Motor neuron (in vitro differentiated cells): ENCODE measurements at regions not wholly inside any gene's neighbourhood (a gene's known extent, or its start where the extent isn't known, plus 50 kb on each side); places are given as distances from the start of the nearest gene placed in this dataset.
"Not testable (repeated sequence)": the region's sequence is repeated elsewhere in the genome, so short reads cannot be mapped to it uniquely, and the experiment has no call there.

ENCODE experiments used
- ATAC-seq, 8 experiments: fragments of 200-7000 bp; cut with Tn5 transposase; replicated peaks in 6 of 8; 2 replicates each; pipeline ENCODE4 v1.8.0; 2021; ENCODE audit warnings: mild to moderate bottlenecking in 8 of 8, moderate library complexity in 8 of 8
- H3K27ac ChIP-seq, 2 donors: fragments of 250-450 bp; sonication (Bioruptor Pico); 2 replicates each; pipeline ENCODE4 v1.9.0; 2021; ENCODE audit warnings: antibody characterized with exemption in 2 of 2, mild to moderate bottlenecking in 2 of 2, moderate library complexity in 1 of 2
- H3K4me1 ChIP-seq, 2 donors: fragments of 250-450 bp; sonication (Bioruptor Pico); replicated peaks in 1 of 2; 2 replicates each; pipeline ENCODE4 v1.6.1; 2021; ENCODE audit warnings: antibody characterized with exemption in 2 of 2, mild to moderate bottlenecking in 2 of 2, moderate library complexity in 1 of 2
- H3K4me3 ChIP-seq, 5 donors: fragments of 250-450 bp; sonication (Bioruptor Pico); 2 replicates each; pipeline ENCODE4 v1.9.0; 2021; ENCODE audit warnings: antibody characterized with exemption in 5 of 5, mild to moderate bottlenecking in 5 of 5, moderate library complexity in 4 of 5
- WGBS, 10 experiments: fragments of 450-650 bp; shearing (Covaris generic); methylation state at CpG; one replicate each; pipeline ENCODE4 v1.0.0; 2022; 5-methylcytosine and 5-hydroxymethylcytosine counted together
- in situ Hi-C, 9 experiments: fragments of 400-800 bp; cut with MboI; loops; one replicate each; pipeline ENCODE4 v1.15.0; 2021; ENCODE audit warnings: low sequenced_read_pairs in 9 of 9, low pct_unique_long_range_greater_than_20kb in 2 of 9; ENCODE audit not compliant: unreplicated experiment in 9 of 9

- 0 to 100% (median 90%) methylated on average over 2 to 3 of the region's 3 CpGs; no CpG with 5 or more reads in 1 of the 10 experiments for WGBS, 10 experiments
- in situ Hi-C loops, result no loop called here
- peak in 3 of 8 experiments; percentile 19 to 40 (median 20) for ATAC-seq
- H3K4me1 ChIP-seq, result no peaks in the 10 kb centered on the region
- H3K27ac ChIP-seq, result no peak overlapping the region
- H3K4me3 ChIP-seq, result no peak overlapping the region
Observed at GRCh38 chr18:46213295-46213694, 109.1 kb downstream of the HAUS1 start.

GRCh38 chr18:46214435-46214834, 110.2 kb downstream of the HAUS1 start:
- no peak for ATAC-seq
- WGBS, 10 experiments, result 100% methylated on average over 1 of the region's 1 CpG; no CpG with 5 or more reads in 2 of the 10 experiments

DNA sequence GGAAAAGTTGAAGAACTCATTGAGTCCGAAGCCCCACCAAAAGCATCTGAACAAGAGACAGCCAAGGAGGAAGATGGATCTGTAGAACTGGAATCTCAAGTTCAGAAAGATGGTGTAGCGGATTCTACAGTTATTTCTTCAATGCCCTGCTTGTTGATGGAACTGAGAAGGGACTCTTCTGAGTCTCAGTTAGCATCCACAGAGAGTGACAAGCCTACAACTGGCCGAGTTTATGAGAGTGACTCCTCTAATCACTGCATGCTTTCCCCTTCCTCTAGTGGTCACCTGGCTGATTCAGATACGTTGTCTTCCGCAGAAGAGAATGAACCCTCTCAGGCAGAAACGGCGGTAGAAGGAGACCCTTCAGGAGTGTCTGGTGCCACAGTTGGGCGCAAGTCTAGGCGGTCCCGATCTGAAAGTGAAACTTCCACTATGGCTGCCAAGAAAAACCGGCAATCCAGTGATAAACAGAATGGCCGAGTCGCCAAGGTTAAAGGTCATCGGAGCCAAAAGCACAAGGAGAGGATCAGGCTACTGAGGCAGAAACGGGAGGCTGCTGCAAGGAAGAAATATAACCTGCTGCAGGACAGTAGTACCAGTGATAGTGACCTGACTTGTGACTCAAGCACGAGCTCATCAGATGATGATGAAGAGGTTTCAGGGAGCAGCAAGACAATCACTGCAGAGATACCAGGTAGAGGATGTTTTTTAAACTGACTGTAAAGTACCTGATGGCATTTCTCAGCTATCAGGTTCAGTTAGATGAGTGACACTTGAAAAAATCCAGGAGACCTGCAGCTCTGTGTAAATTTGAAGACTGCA, 111.9 kb downstream of the HAUS1 start:
- no peak overlapping the region for H3K27ac ChIP-seq
- no peaks in the 10 kb centered on the region for H3K4me1 ChIP-seq
- 89 to 100% (median 93%) methylated on average over 1 to 8 of the region's 16 CpGs for WGBS, 10 experiments
- ATAC-seq, result peak in 1 of 8 experiments; percentile 19
- H3K4me3 ChIP-seq, result no peak overlapping the region
- in situ Hi-C loops, result no loop called here

More at GRCh38 chr18:46214435-46214834, 110.2 kb downstream of the HAUS1 start:
- Histone ChIP-seq H3K4me3 (no peak overlapping the region), H3K4me1 (no peaks in the 10 kb centered on the region), H3K27ac (no peak overlapping the region)
- in situ Hi-C loops, result no loop called here

DNA sequence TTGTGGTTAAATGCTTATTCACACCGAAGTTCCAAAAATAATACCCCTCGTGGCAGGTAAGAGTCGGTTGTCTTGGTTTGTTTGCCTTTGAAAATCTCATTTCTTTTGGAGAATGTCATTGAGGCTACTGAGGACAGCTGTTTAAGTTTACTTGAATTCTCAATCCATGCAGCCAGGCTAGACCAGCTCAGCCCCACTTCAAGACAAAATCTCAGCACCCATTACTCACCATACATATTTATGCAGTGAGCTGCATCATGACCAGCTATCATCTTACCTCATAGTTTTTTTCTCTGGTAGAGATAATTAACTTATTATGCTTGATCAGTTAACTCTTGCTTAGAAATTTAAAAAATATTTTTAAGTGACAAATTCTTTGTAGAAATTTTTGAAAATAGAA, 115.9 kb downstream of the HAUS1 start:
- in situ Hi-C loops, result no loop called here
- 40 to 100% (median 94%) methylated on average over 1 to 3 of the region's 3 CpGs; no CpG with 5 or more reads in 3 of the 10 experiments for WGBS, 10 experiments
- Histone ChIP-seq H3K4me1 (no peaks in the 10 kb centered on the region), H3K4me3 (no peak overlapping the region), H3K27ac (no peak overlapping the region)
- ATAC-seq, result peak in 2 of 8 experiments; percentile 42 to 54

- Histone ChIP-seq H3K4me3 (no peak overlapping the region), H3K27ac (no peak overlapping the region), H3K4me1 (no peaks in the 10 kb centered on the region)
- in situ Hi-C loops, result no loop called here
- 59 to 100% (median 92%) methylated on average over 1 to 3 of the region's 3 CpGs; no CpG with 5 or more reads in 1 of the 10 experiments for WGBS, 10 experiments
- no peak for ATAC-seq
Observed at GRCh38 chr18:46222093-46222492, 117.9 kb downstream of the HAUS1 start.

GRCh38 chr18:46222710-46223360, 118.7 kb downstream of the HAUS1 start:
- in situ Hi-C loops, result no loop called here
- WGBS, 10 experiments, result 79 to 97% (median 93%) methylated on average over 3 to 8 of the region's 8 CpGs
- no peaks in the 10 kb centered on the region for H3K4me1 ChIP-seq
- H3K27ac ChIP-seq, result no peak overlapping the region
- no peak for ATAC-seq
- no peak overlapping the region for H3K4me3 ChIP-seq

GRCh38 chr18:46224181-46224775, 120.1 kb downstream of the HAUS1 start:
- in situ Hi-C loops, result no loop called here
- no peak for ATAC-seq
- Histone ChIP-seq H3K27ac (no peak overlapping the region), H3K4me1 (no peaks in the 10 kb centered on the region), H3K4me3 (no peak overlapping the region)
- WGBS, 10 experiments, result 0 to 100% (median 57%) methylated on average over 1 to 2 of the region's 2 CpGs

GRCh38 chr18:46226461-46226860, 122.3 kb downstream of the HAUS1 start:
- H3K4me1 ChIP-seq, result no peaks in the 10 kb centered on the region
- no peak overlapping the region for H3K27ac ChIP-seq
- 86 to 100% (median 100%) methylated on average over 1 of the region's 1 CpG; no CpG with 5 or more reads in 7 of the 10 experiments for WGBS, 10 experiments
- in situ Hi-C loops, result no loop called here
- peak in 1 of 8 experiments; percentile 32 for ATAC-seq
- H3K4me3 ChIP-seq, result no peak overlapping the region

- WGBS, 10 experiments, result 67 to 100% (median 98%) methylated on average over 1 to 9 of the region's 11 CpGs
- in situ Hi-C loops, H3K4me1 ChIP-seq, ATAC-seq, H3K4me3 ChIP-seq, H3K27ac ChIP-seq: not testable (repeated sequence)
Observed at GRCh38 chr18:46229641-46230040, 125.5 kb downstream of the HAUS1 start.

GRCh38 chr18:46236156-46236555, 132.0 kb downstream of the HAUS1 start:
- Histone ChIP-seq H3K4me3 (no peak overlapping the region), H3K4me1 (no peaks in the 10 kb centered on the region), H3K27ac (no peak overlapping the region)
- in situ Hi-C loops, result no loop called here
- no peak for ATAC-seq
- 80 to 100% (median 90%) methylated on average over 1 to 4 of the region's 4 CpGs for WGBS, 10 experiments

DNA sequence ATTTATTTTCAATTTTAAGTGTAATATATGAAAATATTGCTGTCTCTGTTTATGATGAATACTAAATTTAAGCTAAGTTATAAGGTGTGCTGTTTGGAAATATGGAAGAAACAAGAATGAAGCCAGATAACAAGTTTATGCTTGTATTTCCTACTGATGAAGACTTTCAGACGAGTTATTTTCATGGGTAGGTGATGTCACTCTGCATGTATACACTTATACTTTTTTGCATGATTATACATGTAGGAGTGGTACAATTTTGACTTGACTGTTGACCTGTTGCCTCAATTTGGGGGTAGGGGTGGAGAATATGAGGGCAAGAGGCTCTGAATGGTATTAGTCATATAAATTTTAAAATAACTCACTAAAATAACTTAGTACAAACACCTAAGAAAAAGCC, 133.7 kb downstream of the HAUS1 start:
- WGBS, 10 experiments, result 29 to 100% (median 84%) methylated on average over 1 of the region's 1 CpG
- H3K4me3 ChIP-seq, result no peak overlapping the region
- ATAC-seq, result no peak
- H3K27ac ChIP-seq, result no peak overlapping the region
- no peaks in the 10 kb centered on the region for H3K4me1 ChIP-seq
- in situ Hi-C loops, result no loop called here

GRCh38 chr18:46239549-46239948, 135.4 kb downstream of the HAUS1 start:
- H3K4me1 ChIP-seq, result no peaks in the 10 kb centered on the region
- H3K4me3 ChIP-seq, result no peak overlapping the region
- ATAC-seq, result no peak
- H3K27ac ChIP-seq, result no peak overlapping the region
- in situ Hi-C loops, result no loop called here

DNA sequence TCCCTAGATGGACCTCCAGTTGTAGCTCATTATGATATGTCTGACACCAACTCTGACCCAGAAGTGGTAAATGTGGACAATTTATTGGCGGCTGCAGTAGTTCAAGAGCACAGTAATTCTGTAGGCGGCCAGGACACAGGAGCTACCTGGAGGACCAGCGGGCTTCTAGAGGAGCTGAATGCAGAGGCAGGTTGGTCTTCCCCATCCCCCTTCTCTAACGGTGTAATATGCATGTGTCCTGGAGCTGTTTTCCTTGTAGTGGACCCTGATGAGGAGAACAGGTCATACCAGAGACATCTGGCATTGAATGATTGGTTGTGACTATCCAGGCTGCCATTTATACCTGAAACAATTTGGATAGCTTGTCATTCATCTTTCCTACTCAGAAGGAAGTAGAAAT, 135.8 kb downstream of the HAUS1 start:
- in situ Hi-C loops, result no loop called here
- 77 to 100% (median 95%) methylated on average over 1 to 4 of the region's 4 CpGs; no CpG with 5 or more reads in 3 of the 10 experiments for WGBS, 10 experiments
- Histone ChIP-seq H3K4me3 (no peak overlapping the region), H3K27ac (no peak overlapping the region), H3K4me1 (no peaks in the 10 kb centered on the region)
- ATAC-seq, result no peak
